Heart left ventricle (tissue), 16 donors: ENCODE measurements at regions not wholly inside any gene's neighbourhood (a gene's known extent, or its start where the extent isn't known, plus 50 kb on each side); places are given as distances from the start of the nearest gene placed in this dataset.

Experiments
- ATAC-seq, 4 donors: fragments of 200-7000 bp; cut with Tn5 transposase; one replicate each; pipeline ENCODE4 v1.9.1; 2020 to 2022; ENCODE audit warnings: moderate library complexity in 4 of 4, mild to moderate bottlenecking in 3 of 4, moderate number of reproducible peaks in 1 of 4
- DNase-seq, 5 donors: peaks; one replicate each; pipeline ENCODE4 v3.0.0-alpha.2; 2020
- H3K27ac ChIP-seq, 12 donors: fragments of 200-600 bp; sonication (generic) in 4 of 12; one replicate each; pipeline versions ENCODE4 v1.5.0 to v1.8.0; 2016 to 2022; ENCODE audit warnings: mild to moderate bottlenecking in 2 of 12
- H3K27me3 ChIP-seq, 9 donors: fragments of 200-600 bp; sonication (generic) in 2 of 9; one replicate each; pipeline versions ENCODE4 v1.5.1 to v1.8.0; 2016 to 2022; ENCODE audit warnings: mild to moderate bottlenecking in 3 of 9
- H3K36me3 ChIP-seq, 9 donors: fragments of 200-600 bp; sonication (generic) in 2 of 9; one replicate each; pipeline versions ENCODE4 v1.5.0 to v1.8.0; 2018 to 2022; ENCODE audit warnings: mild to moderate bottlenecking in 2 of 9
- H3K4me1 ChIP-seq, 12 donors: fragments of 200-600 bp; sonication (generic) in 4 of 12; one replicate each; pipeline versions ENCODE4 v1.5.0 to v1.8.0; 2016 to 2022; ENCODE audit warnings: mild to moderate bottlenecking in 3 of 12
- H3K4me3 ChIP-seq, 12 donors: fragments of 200-600 bp; sonication (generic) in 4 of 12; one replicate each; pipeline versions ENCODE4 v1.5.0 to v1.8.0; 2017 to 2022; ENCODE audit warnings: mild to moderate bottlenecking in 9 of 12, moderate library complexity in 4 of 12
- H3K9me3 ChIP-seq, 12 donors: fragments of 200-600 bp; sonication (generic) in 4 of 12; one replicate each; pipeline versions ENCODE4 v1.5.0 to v1.8.0; 2016 to 2022; ENCODE audit warnings: mild to moderate bottlenecking in 1 of 12
- POLR2A ChIP-seq, 2 donors: fragments of 450-650 bp; IDR thresholded peaks; one replicate each; pipeline ENCODE4 v1.6.1; 2017; ENCODE audit warnings: antibody characterized with exemption in 2 of 2, mild to moderate bottlenecking in 2 of 2, moderate library complexity in 2 of 2
- WGBS, 4 donors: extraction: QIAGEN DNeasy Blood & Tissue Kit in 2 of 4; methylation state at CpG; one replicate each; pipeline versions ENCODE4 v1.1.5 to v1.1.7; 2013 to 2018; 5-methylcytosine and 5-hydroxymethylcytosine counted together
- intact Hi-C, 10 donors: fragments of 100-400 bp; cut with DNase I; formaldehyde crosslinking; loops; one replicate each; pipeline versions ENCODE4 v1.11.1 to v1.14.2; 2022
- TF ChIP-seq, protein P1 (sequence below), 12 donors: fragments of 200-600 bp; sonication (generic) in 4 of 12; IDR thresholded peaks; one replicate each; pipeline versions ENCODE4 v1.5.0 to v1.8.0; 2018 to 2022; ENCODE audit warnings: antibody characterized with exemption in 12 of 12, mild to moderate bottlenecking in 5 of 12
- donor health status: ischemic (EF 13 %, LVEDD 7.1; RV severe dilation, severe dysfunction).
- donor health status: healthy with polysubstance abuse.
- donor health status: DM: no; HTN: yes; CAD: no.
- donor health status: DM: no; HTN: no; CAD: no.
- donor health status: ischemic (EF 25% LVEDD 6.9; RV normal size, moderate dysfunction).
- donor health status: ischemic (EF 25% LVEDD 5.7; RV mildly dilated, moderate dysfunction).
- donor health status: healthy.
- donor health status: DM: yes; HTN: yes; CAD: no.
- donor health status: ischemic (EF 35%, LVEDD 5.7; RV mildly dilated, moderate dysfunction).
- donor health status: nonischemic (EF 11% LVEDD 7.7; RV severe dilation, severe dysfunction).
- donor health status: DM: yes; HTN: yes; CAD: no.
- donor health status: PGD.
- donor health status: ischemic (EF 29% LVEDD 5.4; RV normal size, mild dysfunction).
- donor health status: nonischemic (EF 23%, LVEDD 6.1; RV moderate dilation, normal function).

DNA sequence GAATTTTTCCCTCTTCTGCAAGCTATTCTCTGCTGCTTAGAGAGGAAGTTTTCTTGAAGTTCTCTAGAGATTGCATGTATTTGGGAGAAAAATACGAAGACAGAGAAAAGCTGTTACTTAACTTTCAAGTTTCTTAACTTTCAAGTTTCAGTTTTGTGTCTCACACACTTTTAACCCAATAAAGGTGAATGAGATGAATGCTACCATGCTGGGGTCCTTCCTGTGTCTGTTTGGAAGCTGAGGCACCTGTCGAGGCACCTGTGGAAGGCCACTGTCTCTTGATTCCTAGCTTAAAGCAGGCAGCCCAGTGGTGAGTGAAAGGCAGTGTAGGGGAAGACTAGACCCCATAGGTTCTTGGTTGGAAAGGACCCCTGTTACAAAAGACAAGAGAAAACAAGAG is 372.8 kb upstream of the JARID2 start:
- DNase-seq (no peak), ATAC-seq (no peak)
- intact Hi-C loops, result loop anchor here in 4 of 10 donors (10.0 kb wide), 3 partner anchors 372 to 658 kb away; partner anchors contain the start of gene JARID2 (in 1 of the 4)
- Histone ChIP-seq H3K27me3 (no peaks in the 10 kb centered on the region), H3K36me3 (no peaks in the 10 kb centered on the region), H3K4me1 (peaks cover 4 to 34% (median 16%) of the 10 kb centered on the region in 12 donors), H3K4me3 (no peak overlapping the region), H3K9me3 (no peaks in the 10 kb centered on the region), H3K27ac (no peak overlapping the region)
- TF ChIP-seq POLR2A (IDR thresholded peaks at IDR 0.05), result no peak
- 67 to 93% (median 90%) methylated on average over 2 of the region's 2 CpGs for WGBS, 4 donors

DNA sequence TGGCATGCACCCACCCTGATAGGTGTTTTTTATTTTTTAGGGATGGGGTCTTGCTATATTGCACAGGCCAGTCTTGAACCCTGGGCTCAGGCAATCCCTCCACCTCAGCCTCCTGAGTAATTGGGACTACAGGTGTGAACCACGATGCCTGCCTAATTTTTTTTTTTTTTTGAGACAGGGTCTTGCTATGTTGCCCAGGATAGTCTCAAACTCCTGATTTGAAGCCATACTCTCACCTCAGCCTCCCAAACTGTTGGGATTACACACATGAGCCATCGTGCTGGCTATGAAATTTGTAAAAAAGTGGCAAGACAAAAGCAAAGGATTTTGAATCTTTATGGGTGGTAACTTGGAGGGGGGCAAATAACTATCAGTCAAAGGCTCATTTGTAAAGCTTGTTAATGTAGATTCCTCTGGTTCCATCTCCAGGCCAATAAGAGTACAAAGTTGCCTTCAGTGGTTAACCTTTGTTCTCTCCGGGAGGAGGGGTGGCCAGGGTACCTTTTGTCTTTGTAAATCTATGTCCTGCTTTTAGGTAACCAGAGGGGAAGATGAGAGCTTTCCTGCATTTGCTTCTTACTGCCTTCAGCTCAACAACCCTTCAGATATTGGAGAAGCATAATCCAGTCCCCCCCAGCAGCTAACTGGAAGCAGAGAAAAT is 372.0 kb upstream of the JARID2 start:
- TF ChIP-seq, protein P1, sequence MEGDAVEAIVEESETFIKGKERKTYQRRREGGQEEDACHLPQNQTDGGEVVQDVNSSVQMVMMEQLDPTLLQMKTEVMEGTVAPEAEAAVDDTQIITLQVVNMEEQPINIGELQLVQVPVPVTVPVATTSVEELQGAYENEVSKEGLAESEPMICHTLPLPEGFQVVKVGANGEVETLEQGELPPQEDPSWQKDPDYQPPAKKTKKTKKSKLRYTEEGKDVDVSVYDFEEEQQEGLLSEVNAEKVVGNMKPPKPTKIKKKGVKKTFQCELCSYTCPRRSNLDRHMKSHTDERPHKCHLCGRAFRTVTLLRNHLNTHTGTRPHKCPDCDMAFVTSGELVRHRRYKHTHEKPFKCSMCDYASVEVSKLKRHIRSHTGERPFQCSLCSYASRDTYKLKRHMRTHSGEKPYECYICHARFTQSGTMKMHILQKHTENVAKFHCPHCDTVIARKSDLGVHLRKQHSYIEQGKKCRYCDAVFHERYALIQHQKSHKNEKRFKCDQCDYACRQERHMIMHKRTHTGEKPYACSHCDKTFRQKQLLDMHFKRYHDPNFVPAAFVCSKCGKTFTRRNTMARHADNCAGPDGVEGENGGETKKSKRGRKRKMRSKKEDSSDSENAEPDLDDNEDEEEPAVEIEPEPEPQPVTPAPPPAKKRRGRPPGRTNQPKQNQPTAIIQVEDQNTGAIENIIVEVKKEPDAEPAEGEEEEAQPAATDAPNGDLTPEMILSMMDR (IDR thresholded peaks at IDR 0.05), result no peak
- no peak for TF ChIP-seq POLR2A (IDR thresholded peaks at IDR 0.05)
- no peak overlapping the region for H3K4me3 ChIP-seq
- ATAC-seq (no peak), DNase-seq (no peak)
- no peaks in the 10 kb centered on the region for H3K36me3 ChIP-seq
- intact Hi-C loops, result loop anchor here in 4 of 10 donors (10.0 kb wide), 3 partner anchors 371 to 659 kb away; partner anchors contain the start of gene JARID2 (in 1 of the 4)
- peaks cover 4 to 40% (median 17%) of the 10 kb centered on the region in 12 donors for H3K4me1 ChIP-seq
- no peaks in the 10 kb centered on the region for H3K27me3 ChIP-seq
- WGBS, 4 donors, result 85 to 93% (median 90%) methylated on average over 3 of the region's 3 CpGs
- H3K9me3 ChIP-seq, result no peaks in the 10 kb centered on the region
- no peak overlapping the region for H3K27ac ChIP-seq

DNA sequence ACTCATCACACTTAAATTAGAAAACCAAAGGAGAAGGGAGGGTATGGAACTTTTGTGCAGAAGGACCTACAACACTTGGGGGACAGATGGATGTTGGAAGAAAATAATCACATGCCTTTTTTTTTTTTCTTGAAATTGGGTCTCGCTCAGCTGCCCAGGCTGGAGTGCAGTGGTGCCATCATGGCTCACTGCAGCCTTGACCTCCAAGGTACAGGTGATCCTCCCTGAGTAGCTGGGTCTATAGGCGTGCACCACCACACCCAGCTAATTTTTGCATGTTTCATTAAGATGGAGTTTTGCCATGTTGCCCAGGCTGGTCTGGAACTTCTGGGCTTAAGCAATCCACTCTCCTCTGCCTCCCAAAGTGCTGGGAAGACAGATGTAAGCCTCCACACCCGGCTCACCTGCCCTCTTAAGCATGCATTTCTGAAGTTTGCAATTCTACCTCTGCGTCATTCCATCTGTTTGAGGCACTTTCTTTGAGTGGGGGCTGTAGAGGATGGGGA is 370.8 kb upstream of the JARID2 start:
- peaks cover 4 to 43% (median 19%) of the 10 kb centered on the region in 12 donors for H3K4me1 ChIP-seq
- intact Hi-C loops, result loop anchor here in 5 of 10 donors (5.0 to 10.0 kb wide), 5 partner anchors 370 to 663 kb away; partner anchors contain the start of gene JARID2 (in 3 of the 5)
- no peaks in the 10 kb centered on the region for H3K27me3 ChIP-seq
- no peak for TF ChIP-seq POLR2A (IDR thresholded peaks at IDR 0.05)
- TF ChIP-seq, protein P1 (IDR thresholded peaks at IDR 0.05), result no peak
- ATAC-seq (no peak), DNase-seq (no peak)
- no peaks in the 10 kb centered on the region for H3K36me3 ChIP-seq
- H3K9me3 ChIP-seq, result no peaks in the 10 kb centered on the region
- H3K4me3 ChIP-seq, result no peak overlapping the region
- 85 to 99% (median 96%) methylated on average over 4 of the region's 4 CpGs for WGBS, 4 donors
- H3K27ac ChIP-seq, result no peak overlapping the region

DNA sequence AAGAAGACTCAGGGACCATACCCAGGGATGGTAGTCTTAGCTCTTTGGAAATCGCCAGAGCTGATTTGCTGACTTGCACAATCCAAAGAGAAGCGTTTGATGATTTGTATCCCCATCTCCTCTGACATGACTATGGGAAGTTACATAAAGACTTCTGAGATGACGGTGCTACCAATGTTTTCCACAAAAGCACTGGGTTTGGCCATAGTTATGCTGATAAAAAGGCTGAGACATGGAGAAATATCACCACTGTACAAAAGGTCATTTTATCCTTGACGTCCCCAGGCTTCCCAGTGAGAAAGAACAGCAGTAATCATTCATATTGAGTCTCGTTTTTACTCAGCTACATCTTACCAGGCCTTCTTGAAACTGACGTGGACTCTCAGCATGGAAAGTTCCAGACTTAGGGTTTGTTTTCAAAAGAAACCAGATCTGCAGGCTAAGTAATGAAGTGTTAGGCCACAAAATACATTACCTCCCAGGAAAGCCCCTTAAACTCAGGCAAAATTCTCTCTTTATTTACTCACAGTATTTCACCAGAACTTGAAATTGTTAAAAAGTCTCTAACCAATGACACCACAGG is 370.3 kb upstream of the JARID2 start:
- H3K4me3 ChIP-seq, result no peak overlapping the region
- H3K4me1 ChIP-seq, result peaks cover 4 to 48% (median 24%) of the 10 kb centered on the region in 12 donors
- peak overlapping the region in 1 of 12 donors; percentile 87 for H3K27ac ChIP-seq
- H3K9me3 ChIP-seq, result no peaks in the 10 kb centered on the region
- no peaks in the 10 kb centered on the region for H3K27me3 ChIP-seq
- H3K36me3 ChIP-seq, result no peaks in the 10 kb centered on the region
- DNase-seq (no peak), ATAC-seq (no peak)
- WGBS, 4 donors, result 82 to 93% (median 92%) methylated on average over 6 of the region's 6 CpGs
- intact Hi-C loops, result loop anchor here in 5 of 10 donors (5.0 to 10.0 kb wide), 5 partner anchors 369 to 663 kb away; partner anchors contain the start of gene JARID2 (in 3 of the 5)
- TF ChIP-seq, protein P1 (IDR thresholded peaks at IDR 0.05), result no peak
- TF ChIP-seq POLR2A (IDR thresholded peaks at IDR 0.05), result no peak
